ENCODE measurements at regions not wholly inside any gene's neighbourhood (a gene's known extent, or its start where the extent isn't known, plus 50 kb on each side); places are given as distances from the start of the nearest gene placed in this dataset.

DNA sequence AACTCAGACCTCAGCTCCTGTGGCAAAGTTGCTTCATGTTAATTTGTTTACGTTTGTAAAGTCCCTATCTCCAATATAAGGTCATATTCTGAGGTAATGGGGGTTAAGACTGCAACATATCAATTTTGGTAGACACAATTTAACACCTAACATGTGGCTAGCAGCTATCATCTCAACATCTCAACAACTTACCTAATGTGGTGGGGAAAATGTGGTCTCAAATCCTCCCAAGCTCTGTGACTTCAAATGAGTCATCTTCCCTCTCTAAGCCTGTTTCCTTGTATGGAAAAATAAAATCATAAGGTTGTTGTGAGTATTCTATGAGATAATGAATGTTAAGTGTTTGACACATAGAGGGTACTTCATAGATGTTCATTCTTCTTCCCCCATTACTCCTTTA is 443.3 kb downstream of the CDK5RAP2 start:
- Histone ChIP-seq H3K27me3 (ENCODE audit: control insufficient read depth in 2 of 2, insufficient read depth in 2 of 2, low read length in 2 of 2) (no peaks in the 10 kb centered on the region), H3K9ac (replicated peaks; ENCODE audit: extremely low read depth, insufficient read depth, low read length) (no peak overlapping the region), H3K4me1 (ENCODE audit: control insufficient read depth, extremely low read depth, insufficient read depth, low read length) (no peaks in the 10 kb centered on the region), H3K4me3 (replicated peaks in 1 of 3; ENCODE audit: insufficient read depth in 1 of 3, low read depth in 1 of 3, low read length in 3 of 3) (no peak overlapping the region), H3K79me2 (ENCODE audit: control insufficient read depth, insufficient read depth, low read length) (no peaks in the 10 kb centered on the region), H3K9me1 (replicated peaks; ENCODE audit: control insufficient read depth, extremely low read depth, insufficient read depth, low read length) (no peaks in the 10 kb centered on the region), H3K4me2 (ENCODE audit: insufficient read depth, low read length) (no peak overlapping the region), H3K27ac (ENCODE audit: insufficient read depth, low read depth, low read length) (no peak overlapping the region), H3K36me3 (ENCODE audit: control insufficient read depth in 2 of 2, extremely low read depth in 1 of 2, insufficient read depth in 2 of 2, low read length in 2 of 2) (no peaks in the 10 kb centered on the region), H4K20me1 (replicated peaks; ENCODE audit: control insufficient read depth, extremely low read depth, insufficient read depth, low read length) (no peaks in the 10 kb centered on the region), H2AFZ (ENCODE audit: low read depth, low read length) (no peak overlapping the region), H3K9me3 (replicated peaks; ENCODE audit: control insufficient read depth, insufficient read depth, low read length) (no peaks in the 10 kb centered on the region)
- ChIA-PET POLR2A (no interaction called here), CTCF (no interaction called here)
- no TSS peak for BruUV-seq (replicated peaks)
- no peak for DNase-seq (ENCODE audit: low read depth, low spot score)
- no peak for FAIRE-seq
- intact Hi-C loops (cut with micrococcal nuclease) (no loop called here), dilution Hi-C loops (cut with MboI; ENCODE audit: extremely low pct_ligation_motif_present, low sequenced_read_pairs) (no loop called here)
- TF ChIP-seq POLR2AphosphoS5 (IDR thresholded peaks at IDR 0.05; ENCODE audit: insufficient read depth, low read depth, low read length) (no peak), GATA2 (IDR thresholded peaks at IDR 0.05; ENCODE audit: insufficient read depth, insufficient read length, low read depth, low read length) (no peak), FOS (IDR thresholded peaks at IDR 0.05; ENCODE audit: borderline replicate concordance, insufficient read depth, low read length) (peak; percentile 14)

DNA sequence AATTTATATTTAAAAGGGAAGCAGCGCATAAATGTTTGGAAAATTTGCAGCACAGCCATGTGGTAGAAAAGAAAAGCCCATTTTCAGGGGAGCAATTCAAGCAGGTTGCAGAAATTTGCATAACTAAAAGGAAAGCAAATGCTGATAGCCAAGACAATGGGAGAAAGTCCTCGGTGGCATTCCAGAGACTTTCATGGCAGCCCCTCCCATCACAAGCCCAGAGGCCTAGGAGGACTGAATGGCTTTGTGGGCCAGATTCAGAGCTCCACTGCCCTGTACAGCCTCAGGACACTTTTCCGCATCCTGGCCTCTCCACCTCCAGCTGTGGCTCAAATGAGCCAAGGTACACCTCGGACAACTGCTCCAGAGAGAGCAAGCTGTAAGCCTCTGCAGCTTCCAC is 462.9 kb downstream of the CDK5RAP2 start:
- intact Hi-C loops (cut with micrococcal nuclease), result no loop called here
- ChIA-PET POLR2A (no interaction called here), CTCF (no interaction called here)
- Histone ChIP-seq H3K4me1 (ENCODE audit: control insufficient read depth, extremely low read depth, insufficient read depth, low read length) (no peaks in the 10 kb centered on the region), H3K27me3 (ENCODE audit: control insufficient read depth in 2 of 2, insufficient read depth in 2 of 2, low read length in 2 of 2) (no peaks in the 10 kb centered on the region), H3K4me3 (replicated peaks in 1 of 3; ENCODE audit: insufficient read depth in 1 of 3, low read depth in 1 of 3, low read length in 3 of 3) (no peak overlapping the region), H3K36me3 (ENCODE audit: control insufficient read depth in 2 of 2, extremely low read depth in 1 of 2, insufficient read depth in 2 of 2, low read length in 2 of 2) (no peaks in the 10 kb centered on the region), H3K9ac (replicated peaks; ENCODE audit: extremely low read depth, insufficient read depth, low read length) (no peak overlapping the region), H3K4me2 (ENCODE audit: insufficient read depth, low read length) (no peak overlapping the region), H4K20me1 (replicated peaks; ENCODE audit: control insufficient read depth, extremely low read depth, insufficient read depth, low read length) (no peaks in the 10 kb centered on the region), H3K9me1 (replicated peaks; ENCODE audit: control insufficient read depth, extremely low read depth, insufficient read depth, low read length) (no peaks in the 10 kb centered on the region), H2AFZ (ENCODE audit: low read depth, low read length) (no peak overlapping the region), H3K9me3 (replicated peaks; ENCODE audit: control insufficient read depth, insufficient read depth, low read length) (no peaks in the 10 kb centered on the region), H3K27ac (ENCODE audit: insufficient read depth, low read depth, low read length) (no peak overlapping the region), H3K79me2 (ENCODE audit: control insufficient read depth, insufficient read depth, low read length) (no peaks in the 10 kb centered on the region)
- dilution Hi-C loops (cut with MboI; ENCODE audit: extremely low pct_ligation_motif_present, low sequenced_read_pairs), result no loop called here
- no TSS peak for BruUV-seq (replicated peaks)
- TF ChIP-seq EZH2 (IDR thresholded peaks at IDR 0.05; ENCODE audit: borderline replicate concordance, low read depth, low read length, severe bottlenecking), result no peak
- FAIRE-seq (no peak), DNase-seq (ENCODE audit: low read depth, low spot score) (no peak)

All from endothelial cell of umbilical vein (primary cell).